IPS-20b (cell line): ENCODE measurements at regions not wholly inside any gene's neighbourhood (a gene's known extent, or its start where the extent isn't known, plus 50 kb on each side); places are given as distances from the start of the nearest gene placed in this dataset.

Source experiments
- H3K27ac ChIP-seq: one replicate; pipeline ENCODE4 v1.5.1; 2013; ENCODE audit warnings: low read length
- H3K27me3 ChIP-seq: 2 replicates; pipeline ENCODE4 v1.6.1; 2013; ENCODE audit warnings: mild to moderate bottlenecking, low read length, inconsistent platforms; ENCODE audit not compliant: insufficient read depth
- H3K36me3 ChIP-seq: 2 replicates; pipeline ENCODE4 v1.6.1; 2013; ENCODE audit warnings: low read depth, mild to moderate bottlenecking, inconsistent platforms, low read length, moderate library complexity; ENCODE audit not compliant: insufficient read depth
- H3K4me1 ChIP-seq: 2 replicates; pipeline ENCODE4 v1.6.1; 2013; ENCODE audit warnings: mild to moderate bottlenecking, control low read depth, inconsistent platforms, low read length, moderate library complexity; ENCODE audit not compliant: insufficient read depth
- H3K4me3 ChIP-seq: 2 replicates; pipeline ENCODE4 v1.5.1; 2013; ENCODE audit warnings: mild to moderate bottlenecking, low read length, inconsistent platforms
- H3K9ac ChIP-seq: 2 replicates; pipeline ENCODE4 v1.6.1; 2013; ENCODE audit warnings: low read depth, mild to moderate bottlenecking, inconsistent platforms, low read length, moderate library complexity
- H3K9me3 ChIP-seq: 2 replicates; pipeline ENCODE4 v1.6.1; 2013; ENCODE audit warnings: mild to moderate bottlenecking, low read depth, low read length, inconsistent platforms; ENCODE audit not compliant: insufficient read depth

- H3K9ac ChIP-seq: no peak overlapping the region
- no peaks in the 10 kb centered on the region for H3K4me1 ChIP-seq
- H3K27ac ChIP-seq: no peak overlapping the region
- no peaks in the 10 kb centered on the region for H3K36me3 ChIP-seq
- no peaks in the 10 kb centered on the region for H3K9me3 ChIP-seq
- H3K4me3 ChIP-seq: no peak overlapping the region
- no peaks in the 10 kb centered on the region for H3K27me3 ChIP-seq
These were observed 149.1 kb downstream of the SHANK2 start for GRCh38 chr11:71103266-71103665.

GRCh38 chr11:71102251-71102995 lies 150.0 kb downstream of the SHANK2 start:
- Histone ChIP-seq H3K36me3 (peaks cover 5% of the 10 kb centered on the region; the same call in 1 of the 2 replicates), H3K9me3 (no peaks in the 10 kb centered on the region), H3K27ac (no peak overlapping the region), H3K4me3 (no peak overlapping the region), H3K9ac (no peak overlapping the region), H3K27me3 (no peaks in the 10 kb centered on the region), H3K4me1 (no peaks in the 10 kb centered on the region)

GRCh38 chr11:71101606-71102005 lies 150.8 kb downstream of the SHANK2 start:
- no peak overlapping the region; the same call in 1 of the 2 replicates for H3K9ac ChIP-seq
- H3K4me1 ChIP-seq: no peaks in the 10 kb centered on the region
- no peaks in the 10 kb centered on the region for H3K27me3 ChIP-seq
- H3K36me3 ChIP-seq: peaks cover 5% of the 10 kb centered on the region; the same call in 1 of the 2 replicates
- no peak overlapping the region for H3K27ac ChIP-seq
- no peaks in the 10 kb centered on the region for H3K9me3 ChIP-seq
- no peak overlapping the region for H3K4me3 ChIP-seq

- no peak overlapping the region for H3K9ac ChIP-seq
- H3K27me3 ChIP-seq: no peaks in the 10 kb centered on the region
- H3K27ac ChIP-seq: no peak overlapping the region
- peaks cover 5% of the 10 kb centered on the region; the same call in 1 of the 2 replicates for H3K36me3 ChIP-seq
- no peaks in the 10 kb centered on the region for H3K4me1 ChIP-seq
- no peaks in the 10 kb centered on the region for H3K9me3 ChIP-seq
- no peak overlapping the region for H3K4me3 ChIP-seq
These were observed 151.3 kb downstream of the SHANK2 start for GRCh38 chr11:71101046-71101445.

- no peaks in the 10 kb centered on the region for H3K9me3 ChIP-seq
- H3K27ac ChIP-seq: no peak overlapping the region
- H3K36me3 ChIP-seq: peaks cover 21% of the 10 kb centered on the region; the same call in 1 of the 2 replicates
- no peak overlapping the region for H3K9ac ChIP-seq
- H3K4me3 ChIP-seq: no peak overlapping the region
- no peaks in the 10 kb centered on the region for H3K4me1 ChIP-seq
- no peaks in the 10 kb centered on the region for H3K27me3 ChIP-seq
These were observed 153.6 kb downstream of the SHANK2 start for GRCh38 chr11:71098776-71099175.

- peaks cover 28% of the 10 kb centered on the region; the same call in 1 of the 2 replicates for H3K36me3 ChIP-seq
- no peaks in the 10 kb centered on the region for H3K27me3 ChIP-seq
- H3K27ac ChIP-seq: no peak overlapping the region
- no peak overlapping the region for H3K9ac ChIP-seq
- H3K9me3 ChIP-seq: no peaks in the 10 kb centered on the region
- H3K4me3 ChIP-seq: no peak overlapping the region
- no peaks in the 10 kb centered on the region for H3K4me1 ChIP-seq
These were observed 154.7 kb downstream of the SHANK2 start for GRCh38 chr11:71097506-71098240.

- no peak overlapping the region for H3K27ac ChIP-seq
- no peaks in the 10 kb centered on the region for H3K4me1 ChIP-seq
- H3K4me3 ChIP-seq: no peak overlapping the region
- H3K9me3 ChIP-seq: no peaks in the 10 kb centered on the region
- H3K9ac ChIP-seq: no peak overlapping the region
- H3K27me3 ChIP-seq: no peaks in the 10 kb centered on the region
- peaks cover 34% of the 10 kb centered on the region; the same call in 1 of the 2 replicates for H3K36me3 ChIP-seq
These were observed 155.5 kb downstream of the SHANK2 start for GRCh38 chr11:71096751-71097388.

- no peak overlapping the region for H3K27ac ChIP-seq
- no peaks in the 10 kb centered on the region for H3K9me3 ChIP-seq
- H3K4me3 ChIP-seq: no peak overlapping the region
- no peaks in the 10 kb centered on the region for H3K27me3 ChIP-seq
- peaks cover 41% of the 10 kb centered on the region for H3K36me3 ChIP-seq
- no peaks in the 10 kb centered on the region for H3K4me1 ChIP-seq
- no peak overlapping the region for H3K9ac ChIP-seq
These were observed 157.0 kb downstream of the SHANK2 start for GRCh38 chr11:71095294-71095850.

- Histone ChIP-seq H3K27ac (no peak overlapping the region), H3K27me3 (no peaks in the 10 kb centered on the region), H3K9me3 (no peaks in the 10 kb centered on the region), H3K36me3 (peaks cover 48% of the 10 kb centered on the region), H3K4me3 (no peak overlapping the region), H3K4me1 (no peaks in the 10 kb centered on the region), H3K9ac (no peak overlapping the region)
These were observed 157.9 kb downstream of the SHANK2 start for GRCh38 chr11:71094296-71095077.

- H3K4me3 ChIP-seq: no peak overlapping the region
- no peaks in the 10 kb centered on the region for H3K4me1 ChIP-seq
- peaks cover 52% of the 10 kb centered on the region for H3K36me3 ChIP-seq
- H3K27me3 ChIP-seq: no peaks in the 10 kb centered on the region
- no peak overlapping the region for H3K27ac ChIP-seq
- no peak overlapping the region for H3K9ac ChIP-seq
- H3K9me3 ChIP-seq: no peaks in the 10 kb centered on the region
These were observed 158.6 kb downstream of the SHANK2 start for GRCh38 chr11:71093783-71094182.
